GM12864 (cell line): ENCODE measurements at regions not wholly inside any gene's neighbourhood (a gene's known extent, or its start where the extent isn't known, plus 50 kb on each side); places are given as distances from the start of the nearest gene placed in this dataset.
"Not testable (repeated sequence)": the region's sequence is repeated elsewhere in the genome, so short reads cannot be mapped to it uniquely, and the experiment has no call there.

ENCODE experiments used
- DNase-seq: peaks from one replicate; pipeline ENCODE4 v3.0.0-alpha.2; 2011; ENCODE audit warnings: low read depth
- H3K4me3 ChIP-seq: 2 replicates; pipeline ENCODE4 v1.5.1; 2011; ENCODE audit warnings: mild to moderate bottlenecking, low read depth, low read length, control low read depth
- CTCF ChIP-seq: IDR thresholded peaks from 2 replicates; pipeline ENCODE4 v1.5.1; 2011; ENCODE audit warnings: low read depth, mild to moderate bottlenecking, moderate library complexity, low read length, control low read depth, inconsistent platforms; ENCODE audit errors: missing control alignments

GRCh38 chr6:140174524-140174923 is 800.1 kb upstream of the CITED2 start:
- no peak overlapping the region for H3K4me3 ChIP-seq
- no peak for DNase-seq
- TF ChIP-seq CTCF: no peak

- TF ChIP-seq CTCF: no peak
- DNase-seq: no peak
- H3K4me3 ChIP-seq: no peak overlapping the region
Measured at GRCh38 chr6:140168365-140168764, 793.9 kb upstream of the CITED2 start.

- TF ChIP-seq CTCF: no peak
- no peak overlapping the region for H3K4me3 ChIP-seq
- DNase-seq: no peak
Measured at GRCh38 chr6:140160909-140161308, 786.5 kb upstream of the CITED2 start.

GRCh38 chr6:140160494-140160893 is 786.0 kb upstream of the CITED2 start:
- no peak for TF ChIP-seq CTCF
- DNase-seq: no peak
- no peak overlapping the region for H3K4me3 ChIP-seq

GRCh38 chr6:140156131-140156530 is 781.7 kb upstream of the CITED2 start:
- DNase-seq: no peak
- no peak for TF ChIP-seq CTCF
- H3K4me3 ChIP-seq: no peak overlapping the region

GRCh38 chr6:140155451-140156126 is 781.1 kb upstream of the CITED2 start:
- TF ChIP-seq CTCF: no peak
- H3K4me3 ChIP-seq: no peak overlapping the region
- no peak for DNase-seq

- no peak for DNase-seq
- TF ChIP-seq CTCF: no peak
- no peak overlapping the region for H3K4me3 ChIP-seq
Measured at GRCh38 chr6:140153703-140154102, 779.3 kb upstream of the CITED2 start.

GRCh38 chr6:140147825-140148814 is 773.7 kb upstream of the CITED2 start:
- not testable (repeated sequence) for DNase-seq, H3K4me3 ChIP-seq
